ENCODE measurements at regions not wholly inside any gene's neighbourhood (a gene's known extent, or its start where the extent isn't known, plus 50 kb on each side); places are given as distances from the start of the nearest gene placed in this dataset.
A peak's percentile ranks its signal among the peaks of the same experiment; 100 is the strongest.

DNA sequence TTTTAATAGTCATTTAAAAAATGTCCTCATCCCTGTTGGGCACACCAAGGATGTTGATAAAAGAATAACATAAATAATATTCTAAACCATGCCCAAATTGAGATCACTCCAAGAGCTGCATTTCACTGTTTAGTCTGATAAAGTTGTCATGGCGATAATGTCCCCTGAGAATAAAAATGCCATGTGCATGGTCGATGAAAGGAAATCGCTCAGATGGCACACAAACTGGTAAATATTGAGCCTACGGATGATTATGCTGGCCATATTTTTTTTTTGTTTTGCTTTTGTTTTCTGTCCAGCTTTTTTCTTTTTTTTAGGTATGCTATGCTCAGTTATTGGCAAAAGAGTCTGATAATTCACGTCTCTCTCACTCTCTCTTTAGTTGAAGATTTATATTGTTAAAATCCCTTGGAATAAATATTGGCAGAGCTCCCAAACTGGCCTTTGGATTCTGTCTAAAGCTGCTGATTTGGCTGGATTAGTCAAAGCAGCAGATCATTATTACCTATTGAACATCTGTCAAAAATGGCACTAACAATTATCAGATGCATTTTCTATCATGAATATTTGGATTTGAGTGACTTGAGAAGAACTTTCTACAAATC is 643.8 kb downstream of the SQOR start:
- DNase-seq (ENCODE audit: insufficient read length, low spot score) = no peak
- TF ChIP-seq POLR2AphosphoS5 (IDR thresholded peaks at IDR 0.05; ENCODE audit: low read depth, low read length) (no peak), POU2F2 (IDR thresholded peaks at IDR 0.05; ENCODE audit: low read depth, low read length) (no peak), PAX5 (IDR thresholded peaks at IDR 0.05; ENCODE audit: insufficient read depth, low read length, severe bottlenecking) (no peak), SPI1 (IDR thresholded peaks at IDR 0.05; ENCODE audit: low read depth, low read length) (no peak), TAF1 (IDR thresholded peaks at IDR 0.05; ENCODE audit: low read depth, low read length) (no peak), POLR2A (IDR thresholded peaks at IDR 0.05; ENCODE audit: low read depth, low read length) (no peak)
- FAIRE-seq = no peak

DNA sequence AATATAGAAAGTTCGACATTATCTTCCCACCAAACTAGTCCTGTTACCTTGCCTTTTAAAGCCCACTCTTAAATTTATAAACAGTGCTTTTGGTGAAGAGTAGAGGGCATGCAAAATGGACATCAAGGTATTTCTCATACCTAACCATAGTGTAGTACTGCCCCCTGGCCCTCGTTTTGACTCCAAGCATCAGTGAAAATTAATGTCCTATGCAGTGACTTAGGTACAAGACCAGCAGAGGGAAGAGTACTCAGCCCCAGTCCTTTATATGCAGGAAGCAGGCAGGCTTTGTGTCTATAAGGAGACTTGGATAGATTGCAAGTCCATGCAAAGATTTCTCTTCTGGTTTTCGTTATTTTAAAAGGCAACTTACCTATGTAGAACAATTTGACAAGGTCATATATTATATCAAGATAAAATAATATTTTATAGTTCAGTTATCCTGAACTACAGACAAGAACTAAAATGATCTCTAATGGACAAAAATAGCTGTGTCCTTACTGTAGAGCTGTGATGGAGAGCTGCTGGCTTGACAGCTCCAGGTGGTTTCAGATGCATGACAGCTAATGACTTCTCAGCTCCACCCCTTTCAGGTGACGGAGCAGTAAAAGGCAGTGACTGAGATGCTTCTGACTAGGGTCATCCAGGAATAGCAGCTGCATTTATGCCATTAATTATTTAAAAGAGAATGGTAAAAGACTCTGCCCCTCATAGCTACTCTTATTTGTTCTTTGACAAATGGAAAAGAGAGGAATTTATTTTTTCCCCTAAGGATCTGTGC is 646.1 kb downstream of the SQOR start:
- DNase-seq (ENCODE audit: insufficient read length, low spot score) (no peak), FAIRE-seq (no peak)
- no peak for TF ChIP-seq SPI1 (IDR thresholded peaks at IDR 0.05; ENCODE audit: low read depth, low read length)
- TF ChIP-seq POLR2A (IDR thresholded peaks at IDR 0.05; ENCODE audit: low read depth, low read length) = no peak
- TF ChIP-seq POU2F2 (IDR thresholded peaks at IDR 0.05; ENCODE audit: low read depth, low read length) = no peak
- TF ChIP-seq POLR2AphosphoS5 (IDR thresholded peaks at IDR 0.05; ENCODE audit: low read depth, low read length) = no peak
- TF ChIP-seq TAF1 (IDR thresholded peaks at IDR 0.05; ENCODE audit: low read depth, low read length) = no peak
- TF ChIP-seq PAX5 (IDR thresholded peaks at IDR 0.05; ENCODE audit: insufficient read depth, low read length, severe bottlenecking) = no peak

DNA sequence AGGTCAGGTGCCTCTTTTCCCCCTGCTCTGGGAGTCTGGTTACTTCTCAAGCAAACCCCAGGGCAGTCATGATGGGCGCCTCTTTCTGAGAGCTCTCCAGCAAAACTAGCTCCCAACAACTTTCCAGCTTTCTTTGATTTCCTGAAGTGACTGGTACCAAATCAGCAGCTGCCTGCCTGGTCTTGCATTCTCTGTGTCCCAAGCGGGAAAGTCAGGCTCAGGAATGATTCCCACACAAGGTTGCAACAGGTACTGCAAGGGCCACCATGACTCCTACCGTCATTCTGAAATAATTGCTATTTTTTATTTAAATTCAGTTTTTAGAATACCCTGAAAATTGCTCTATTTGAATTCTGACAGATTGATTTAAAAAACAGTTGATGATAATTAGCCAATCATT is 658.7 kb downstream of the SQOR start:
- TF ChIP-seq POLR2A (IDR thresholded peaks at IDR 0.05; ENCODE audit: low read depth, low read length) (no peak), POU2F2 (IDR thresholded peaks at IDR 0.05; ENCODE audit: low read depth, low read length) (no peak), PAX5 (IDR thresholded peaks at IDR 0.05; ENCODE audit: insufficient read depth, low read length, severe bottlenecking) (no peak)
- FAIRE-seq (no peak), DNase-seq (ENCODE audit: insufficient read length, low spot score) (no peak)

DNA sequence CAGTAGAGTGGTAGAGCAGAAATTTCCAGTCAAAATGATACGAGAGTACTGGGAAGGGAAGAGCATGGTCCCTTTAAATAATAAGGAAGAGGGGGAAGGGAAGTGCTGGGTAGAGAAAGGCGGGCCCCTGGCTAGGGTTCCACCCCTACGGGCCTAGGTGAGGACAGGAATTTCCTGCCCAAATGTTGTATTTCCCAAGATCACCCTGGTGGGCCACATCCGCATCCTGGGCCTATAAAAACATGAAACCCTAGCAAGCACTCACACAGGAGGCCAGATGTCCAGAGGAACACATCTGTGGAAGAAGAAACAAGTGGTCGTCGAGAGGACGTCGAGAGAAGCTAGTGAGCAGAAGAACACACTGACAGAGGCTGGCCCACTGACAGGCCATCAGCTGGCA is 661.2 kb downstream of the SQOR start:
- FAIRE-seq = no peak
- no peak for TF ChIP-seq POU2F2 (IDR thresholded peaks at IDR 0.05; ENCODE audit: low read depth, low read length)
- no peak for TF ChIP-seq SPI1 (IDR thresholded peaks at IDR 0.05; ENCODE audit: low read depth, low read length)
- DNase-seq (ENCODE audit: insufficient read length, low spot score) = no peak

DNA sequence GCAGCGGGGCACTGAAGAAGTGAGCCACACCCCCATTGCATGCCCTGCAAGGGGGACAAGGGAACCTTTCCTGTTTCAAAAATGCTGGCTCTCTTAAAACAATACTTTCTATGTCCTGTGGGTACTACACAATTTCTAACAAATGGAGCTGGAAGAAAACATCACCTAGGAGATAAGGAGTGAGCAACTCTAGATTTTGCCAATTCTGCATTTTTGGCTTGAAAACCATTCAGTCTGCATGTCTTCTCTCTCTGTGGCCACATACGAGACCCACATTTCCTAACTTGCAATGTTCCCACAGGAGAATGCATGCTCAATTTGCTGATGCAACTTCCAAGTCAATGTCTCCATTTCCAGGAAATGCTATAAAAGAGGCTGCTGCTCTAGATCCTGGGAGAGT is 662.0 kb downstream of the SQOR start:
- DNase-seq (ENCODE audit: insufficient read length, low spot score) = no peak
- FAIRE-seq = no peak
- TF ChIP-seq POLR2AphosphoS5 (IDR thresholded peaks at IDR 0.05; ENCODE audit: low read depth, low read length) (no peak), TAF1 (IDR thresholded peaks at IDR 0.05; ENCODE audit: low read depth, low read length) (no peak), SPI1 (IDR thresholded peaks at IDR 0.05; ENCODE audit: low read depth, low read length) (no peak), PAX5 (IDR thresholded peaks at IDR 0.05; ENCODE audit: insufficient read depth, low read length, severe bottlenecking) (no peak), POU2F2 (IDR thresholded peaks at IDR 0.05; ENCODE audit: low read depth, low read length) (no peak), POLR2A (IDR thresholded peaks at IDR 0.05; ENCODE audit: low read depth, low read length) (no peak)

DNA sequence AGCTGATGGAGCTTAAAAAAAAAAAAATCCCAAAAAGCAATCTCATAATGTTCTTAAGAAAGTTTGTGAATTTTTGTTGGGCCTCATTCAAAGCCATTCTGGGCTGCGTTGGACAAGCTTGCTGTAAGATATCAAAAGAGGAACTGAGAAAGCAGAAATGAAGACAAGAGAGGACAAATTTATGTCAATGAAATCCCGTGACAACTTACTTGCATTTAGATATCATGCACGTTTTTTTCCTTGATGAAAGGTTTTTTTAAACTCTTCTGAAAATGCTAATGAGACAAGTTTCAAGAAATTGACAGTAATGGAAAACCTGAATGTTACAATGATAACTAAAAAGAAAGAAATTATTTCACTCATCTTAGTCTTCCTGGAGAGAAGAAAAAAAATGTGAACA is 662.9 kb downstream of the SQOR start:
- DNase-seq (ENCODE audit: insufficient read length, low spot score) = no peak
- no peak for TF ChIP-seq TAF1 (IDR thresholded peaks at IDR 0.05; ENCODE audit: low read depth, low read length)
- peak; percentile 99 for TF ChIP-seq SPI1 (IDR thresholded peaks at IDR 0.05; ENCODE audit: low read depth, low read length)
- no peak for FAIRE-seq

DNA sequence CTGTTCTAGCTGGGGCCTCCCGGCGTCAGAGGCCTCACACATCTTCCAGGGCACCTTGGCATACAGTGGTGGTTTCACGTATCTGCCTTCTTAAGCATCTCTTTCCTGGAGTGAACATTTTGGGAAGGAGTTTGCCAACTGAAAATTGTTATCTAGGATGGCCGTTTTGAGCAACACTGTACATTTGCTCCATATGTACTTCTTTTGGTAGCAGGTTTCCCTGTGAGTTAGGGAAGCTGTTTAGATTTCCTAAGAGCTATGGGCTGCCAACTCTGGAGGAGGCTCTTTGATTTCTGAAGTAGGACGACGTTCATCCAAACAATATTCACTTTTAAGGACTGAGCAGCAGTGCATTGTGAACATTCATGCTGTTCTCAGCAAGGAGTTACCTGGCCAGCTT is 665.9 kb downstream of the SQOR start:
- TF ChIP-seq PAX5 (IDR thresholded peaks at IDR 0.05; ENCODE audit: insufficient read depth, low read length, severe bottlenecking) = no peak
- no peak for TF ChIP-seq POU2F2 (IDR thresholded peaks at IDR 0.05; ENCODE audit: low read depth, low read length)
- no peak for TF ChIP-seq SPI1 (IDR thresholded peaks at IDR 0.05; ENCODE audit: low read depth, low read length)
- no peak for TF ChIP-seq POLR2A (IDR thresholded peaks at IDR 0.05; ENCODE audit: low read depth, low read length)
- no peak for TF ChIP-seq TAF1 (IDR thresholded peaks at IDR 0.05; ENCODE audit: low read depth, low read length)
- no peak for TF ChIP-seq POLR2AphosphoS5 (IDR thresholded peaks at IDR 0.05; ENCODE audit: low read depth, low read length)
- FAIRE-seq (no peak), DNase-seq (ENCODE audit: insufficient read length, low spot score) (no peak)

DNA sequence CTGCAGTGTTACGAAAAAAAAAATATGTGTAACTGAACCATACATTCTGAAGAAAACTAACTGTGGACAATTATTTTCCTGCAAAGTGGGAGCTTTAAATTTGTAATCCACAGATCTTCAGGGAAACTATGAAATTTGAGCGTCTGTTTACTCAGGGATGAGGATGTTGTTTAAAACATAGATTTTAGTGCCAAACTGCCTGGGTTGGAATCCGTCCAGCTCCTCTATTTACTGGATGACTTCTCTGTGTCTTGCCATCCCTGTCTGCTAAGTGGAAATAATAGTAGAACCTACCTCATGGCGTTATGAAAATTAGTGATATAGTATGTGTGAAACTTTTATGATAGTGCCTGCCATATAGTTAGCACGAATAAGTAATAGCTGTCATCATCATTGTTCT is 666.5 kb downstream of the SQOR start:
- no peak for DNase-seq (ENCODE audit: insufficient read length, low spot score)
- TF ChIP-seq POLR2A (IDR thresholded peaks at IDR 0.05; ENCODE audit: low read depth, low read length) (no peak), PAX5 (IDR thresholded peaks at IDR 0.05; ENCODE audit: insufficient read depth, low read length, severe bottlenecking) (no peak), POLR2AphosphoS5 (IDR thresholded peaks at IDR 0.05; ENCODE audit: low read depth, low read length) (no peak), SPI1 (IDR thresholded peaks at IDR 0.05; ENCODE audit: low read depth, low read length) (no peak), POU2F2 (IDR thresholded peaks at IDR 0.05; ENCODE audit: low read depth, low read length) (no peak), TAF1 (IDR thresholded peaks at IDR 0.05; ENCODE audit: low read depth, low read length) (no peak)
- no peak for FAIRE-seq

DNA sequence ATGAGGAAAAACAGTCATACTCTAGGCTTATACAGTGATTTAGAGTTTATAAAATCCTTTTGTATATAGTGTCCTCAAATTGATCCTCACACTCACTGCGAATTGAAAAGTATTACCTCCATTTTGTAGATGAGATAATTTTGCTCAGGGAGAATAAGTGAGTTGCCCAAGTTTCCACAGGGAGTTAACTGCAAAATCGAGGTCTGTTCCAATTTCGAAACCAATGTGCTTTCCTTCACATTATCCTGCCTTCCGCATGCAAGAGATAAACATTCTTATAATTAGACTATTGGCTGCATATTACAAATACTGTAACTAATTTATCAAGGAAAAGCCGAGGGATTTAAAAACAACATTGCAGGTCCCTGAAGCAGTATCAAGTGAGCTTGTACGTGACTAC is 667.0 kb downstream of the SQOR start:
- DNase-seq (ENCODE audit: insufficient read length, low spot score) (no peak), FAIRE-seq (no peak)

DNA sequence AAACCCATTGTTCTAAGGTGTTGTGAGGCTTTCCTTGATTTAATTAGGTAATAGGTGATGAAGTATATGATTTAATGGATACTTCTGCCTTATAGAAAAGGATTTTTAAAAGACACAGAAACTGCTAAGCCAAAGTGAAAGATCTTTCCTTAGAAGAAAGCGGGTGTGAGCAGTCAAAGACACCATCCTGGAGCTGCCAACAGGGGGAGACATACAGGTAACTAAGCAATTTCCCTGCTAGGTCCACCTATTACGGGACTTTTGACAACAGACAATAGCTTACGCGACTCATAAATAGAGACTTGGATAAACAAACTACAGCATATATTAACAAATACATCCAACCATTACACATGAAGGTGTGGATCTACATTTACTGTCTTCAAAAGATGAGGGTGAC is 669.5 kb downstream of the SQOR start:
- FAIRE-seq (peak; percentile 56), DNase-seq (ENCODE audit: insufficient read length, low spot score) (no peak)
- TF ChIP-seq POLR2AphosphoS5 (IDR thresholded peaks at IDR 0.05; ENCODE audit: low read depth, low read length) = no peak
- no peak for TF ChIP-seq PAX5 (IDR thresholded peaks at IDR 0.05; ENCODE audit: insufficient read depth, low read length, severe bottlenecking)
- no peak for TF ChIP-seq POU2F2 (IDR thresholded peaks at IDR 0.05; ENCODE audit: low read depth, low read length)
- TF ChIP-seq POLR2A (IDR thresholded peaks at IDR 0.05; ENCODE audit: low read depth, low read length) = no peak
- no peak for TF ChIP-seq TAF1 (IDR thresholded peaks at IDR 0.05; ENCODE audit: low read depth, low read length)
- TF ChIP-seq SPI1 (IDR thresholded peaks at IDR 0.05; ENCODE audit: low read depth, low read length) = no peak

More for the DNA sequence above, 667.0 kb downstream of the SQOR start:
- no peak for TF ChIP-seq POLR2A (IDR thresholded peaks at IDR 0.05; ENCODE audit: low read depth, low read length)
- no peak for TF ChIP-seq PAX5 (IDR thresholded peaks at IDR 0.05; ENCODE audit: insufficient read depth, low read length, severe bottlenecking)
- TF ChIP-seq TAF1 (IDR thresholded peaks at IDR 0.05; ENCODE audit: low read depth, low read length) = no peak
- TF ChIP-seq SPI1 (IDR thresholded peaks at IDR 0.05; ENCODE audit: low read depth, low read length) = no peak
- TF ChIP-seq POU2F2 (IDR thresholded peaks at IDR 0.05; ENCODE audit: low read depth, low read length) = no peak
- no peak for TF ChIP-seq POLR2AphosphoS5 (IDR thresholded peaks at IDR 0.05; ENCODE audit: low read depth, low read length)
